ENCODE measurements at regions not wholly inside any gene's neighbourhood (a gene's known extent, or its start where the extent isn't known, plus 50 kb on each side); places are given as distances from the start of the nearest gene placed in this dataset.
A peak's percentile ranks its signal among the peaks of the same experiment; 100 is the strongest.

GRCh38 chr2:19793132-19793750, 108.5 kb downstream of the TTC32 start:
- H3K4me3 ChIP-seq = no peak overlapping the region
- no peak overlapping the region for H3K27ac ChIP-seq
- DNase-seq (no peak), ATAC-seq (peak in 1 of 4 donors; percentile 61)
- WGBS, 4 donors = 41 to 44% (median 42%) methylated on average over 6 of the region's 6 CpGs
- no peaks in the 10 kb centered on the region for H3K9me3 ChIP-seq
- no peaks in the 10 kb centered on the region for H3K36me3 ChIP-seq
- intact Hi-C loops (cut with DNase I) = no loop called here
- H3K4me1 ChIP-seq = no peaks in the 10 kb centered on the region
- no peaks in the 10 kb centered on the region for H3K27me3 ChIP-seq
- TF ChIP-seq CTCF (IDR thresholded peaks at IDR 0.05) (no peak), POLR2A (IDR thresholded peaks at IDR 0.05) (no peak)

- Histone ChIP-seq H3K27ac (no peak overlapping the region), H3K4me3 (no peak overlapping the region), H3K4me1 (peaks cover 0 to 16% (median under 1%) of the 10 kb centered on the region in 12 donors), H3K36me3 (no peaks in the 10 kb centered on the region), H3K27me3 (no peaks in the 10 kb centered on the region), H3K9me3 (no peaks in the 10 kb centered on the region)
- ATAC-seq = no peak
- 79 to 95% (median 86%) methylated on average over 4 to 7 of the region's 7 CpGs for WGBS, 4 donors
- intact Hi-C loops (cut with DNase I) = no loop called here
- TF ChIP-seq CTCF (IDR thresholded peaks at IDR 0.05) (no peak), POLR2A (IDR thresholded peaks at IDR 0.05) (no peak)
- no peak for DNase-seq
Measured at GRCh38 chr2:19790291-19790690, 111.5 kb downstream of the TTC32 start.

- intact Hi-C loops (cut with DNase I) = no loop called here
- no peak for ATAC-seq
Measured at GRCh38 chr2:19787134-19787533, 114.6 kb downstream of the TTC32 start.

More at GRCh38 chr2:19787134-19787533, 114.6 kb downstream of the TTC32 start:
- no peak for TF ChIP-seq POLR2A (IDR thresholded peaks at IDR 0.05)
- no peak for TF ChIP-seq CTCF (IDR thresholded peaks at IDR 0.05)
- H3K27ac ChIP-seq = no peak overlapping the region
- no peaks in the 10 kb centered on the region for H3K36me3 ChIP-seq
- no peak overlapping the region for H3K4me3 ChIP-seq
- H3K9me3 ChIP-seq = no peaks in the 10 kb centered on the region
- WGBS, 4 donors = 74 to 81% (median 79%) methylated on average over 11 of the region's 11 CpGs
- no peaks in the 10 kb centered on the region for H3K27me3 ChIP-seq
- peaks cover 0 to 16% (median 2%) of the 10 kb centered on the region in 12 donors for H3K4me1 ChIP-seq
- DNase-seq = no peak
